ENCODE measurements at regions not wholly inside any gene's neighbourhood (a gene's known extent, or its start where the extent isn't known, plus 50 kb on each side); places are given as distances from the start of the nearest gene placed in this dataset.

DNA sequence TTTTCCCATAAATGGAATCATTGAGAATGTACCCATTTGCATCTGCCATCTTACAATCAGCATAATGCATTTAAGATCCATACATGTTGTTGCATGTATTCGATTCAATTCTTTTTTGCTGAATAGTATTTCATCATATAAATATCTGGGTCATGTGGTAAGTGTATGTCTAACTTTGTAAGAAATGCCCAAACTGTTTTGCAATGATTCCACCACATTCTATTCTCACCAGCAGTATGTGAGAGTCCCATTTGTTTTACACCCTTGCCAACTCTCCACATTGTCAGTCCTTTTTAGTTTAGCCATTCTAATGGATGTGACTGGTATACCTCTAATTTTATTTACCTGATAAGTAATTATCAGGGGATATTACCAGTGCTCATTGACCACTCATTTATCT is 115.8 kb upstream of the PBX1 start:
- TF ChIP-seq, protein P1, sequence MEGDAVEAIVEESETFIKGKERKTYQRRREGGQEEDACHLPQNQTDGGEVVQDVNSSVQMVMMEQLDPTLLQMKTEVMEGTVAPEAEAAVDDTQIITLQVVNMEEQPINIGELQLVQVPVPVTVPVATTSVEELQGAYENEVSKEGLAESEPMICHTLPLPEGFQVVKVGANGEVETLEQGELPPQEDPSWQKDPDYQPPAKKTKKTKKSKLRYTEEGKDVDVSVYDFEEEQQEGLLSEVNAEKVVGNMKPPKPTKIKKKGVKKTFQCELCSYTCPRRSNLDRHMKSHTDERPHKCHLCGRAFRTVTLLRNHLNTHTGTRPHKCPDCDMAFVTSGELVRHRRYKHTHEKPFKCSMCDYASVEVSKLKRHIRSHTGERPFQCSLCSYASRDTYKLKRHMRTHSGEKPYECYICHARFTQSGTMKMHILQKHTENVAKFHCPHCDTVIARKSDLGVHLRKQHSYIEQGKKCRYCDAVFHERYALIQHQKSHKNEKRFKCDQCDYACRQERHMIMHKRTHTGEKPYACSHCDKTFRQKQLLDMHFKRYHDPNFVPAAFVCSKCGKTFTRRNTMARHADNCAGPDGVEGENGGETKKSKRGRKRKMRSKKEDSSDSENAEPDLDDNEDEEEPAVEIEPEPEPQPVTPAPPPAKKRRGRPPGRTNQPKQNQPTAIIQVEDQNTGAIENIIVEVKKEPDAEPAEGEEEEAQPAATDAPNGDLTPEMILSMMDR (conservative IDR thresholded peaks at IDR 0.05; ENCODE audit: low read length) = no peak
- TF ChIP-seq EZH2phosphoT487 (IDR thresholded peaks at IDR 0.05; ENCODE audit: borderline replicate concordance, low read depth, low read length) = no peak
